Progenitor cell of endocrine pancreas (in vitro differentiated cells): ENCODE measurements at regions not wholly inside any gene's neighbourhood (a gene's known extent, or its start where the extent isn't known, plus 50 kb on each side); places are given as distances from the start of the nearest gene placed in this dataset.

ENCODE experiments used
- DNase-seq: peaks from one replicate; pipeline ENCODE4 v3.0.0; 2021; ENCODE audit warnings: low spot score; ENCODE audit not compliant: unreplicated experiment
- H3K27ac Mint-ChIP-seq: 2 replicates; pipeline ENCODE4 v1.8.0; 2021; ENCODE audit warnings: mild to moderate bottlenecking, moderate library complexity, mixed read lengths
- H3K27me3 Mint-ChIP-seq: 2 replicates; pipeline ENCODE4 v1.8.0; 2021; ENCODE audit warnings: mixed read lengths
- H3K36me3 Mint-ChIP-seq: 2 replicates; pipeline ENCODE4 v1.8.0; 2022; ENCODE audit warnings: mixed read lengths; ENCODE audit not compliant: insufficient read depth
- H3K4me1 Mint-ChIP-seq: 2 replicates; pipeline ENCODE4 v1.8.0; 2021; ENCODE audit warnings: low read depth, mixed read lengths
- H3K4me3 Mint-ChIP-seq: 2 replicates; pipeline ENCODE4 v1.8.0; 2021; ENCODE audit warnings: low read depth, mild to moderate bottlenecking, moderate library complexity, mixed read lengths
- H3K9me3 Mint-ChIP-seq: 2 replicates; pipeline ENCODE4 v1.8.0; 2021; ENCODE audit warnings: low read depth, mixed read lengths
- TF ChIP-seq, protein P1 (sequence below): fragments of 200-600 bp; sonication (generic); IDR thresholded peaks from one replicate; pipeline ENCODE4 v1.5.0; 2021; ENCODE audit warnings: antibody characterized with exemption, mild to moderate bottlenecking; ENCODE audit not compliant: unreplicated experiment

- TF ChIP-seq, protein P1, sequence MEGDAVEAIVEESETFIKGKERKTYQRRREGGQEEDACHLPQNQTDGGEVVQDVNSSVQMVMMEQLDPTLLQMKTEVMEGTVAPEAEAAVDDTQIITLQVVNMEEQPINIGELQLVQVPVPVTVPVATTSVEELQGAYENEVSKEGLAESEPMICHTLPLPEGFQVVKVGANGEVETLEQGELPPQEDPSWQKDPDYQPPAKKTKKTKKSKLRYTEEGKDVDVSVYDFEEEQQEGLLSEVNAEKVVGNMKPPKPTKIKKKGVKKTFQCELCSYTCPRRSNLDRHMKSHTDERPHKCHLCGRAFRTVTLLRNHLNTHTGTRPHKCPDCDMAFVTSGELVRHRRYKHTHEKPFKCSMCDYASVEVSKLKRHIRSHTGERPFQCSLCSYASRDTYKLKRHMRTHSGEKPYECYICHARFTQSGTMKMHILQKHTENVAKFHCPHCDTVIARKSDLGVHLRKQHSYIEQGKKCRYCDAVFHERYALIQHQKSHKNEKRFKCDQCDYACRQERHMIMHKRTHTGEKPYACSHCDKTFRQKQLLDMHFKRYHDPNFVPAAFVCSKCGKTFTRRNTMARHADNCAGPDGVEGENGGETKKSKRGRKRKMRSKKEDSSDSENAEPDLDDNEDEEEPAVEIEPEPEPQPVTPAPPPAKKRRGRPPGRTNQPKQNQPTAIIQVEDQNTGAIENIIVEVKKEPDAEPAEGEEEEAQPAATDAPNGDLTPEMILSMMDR = no peak
- Mint-ChIP-seq H3K9me3 (no peaks in the 10 kb centered on the region), H3K36me3 (no peaks in the 10 kb centered on the region), H3K4me3 (no peak overlapping the region), H3K27me3 (peaks cover 4% of the 10 kb centered on the region), H3K27ac (no peak overlapping the region), H3K4me1 (no peaks in the 10 kb centered on the region)
- no peak for DNase-seq
These were observed 149.7 kb upstream of the KLHL29 start for GRCh38 chr2:23235292-23235691.

DNA sequence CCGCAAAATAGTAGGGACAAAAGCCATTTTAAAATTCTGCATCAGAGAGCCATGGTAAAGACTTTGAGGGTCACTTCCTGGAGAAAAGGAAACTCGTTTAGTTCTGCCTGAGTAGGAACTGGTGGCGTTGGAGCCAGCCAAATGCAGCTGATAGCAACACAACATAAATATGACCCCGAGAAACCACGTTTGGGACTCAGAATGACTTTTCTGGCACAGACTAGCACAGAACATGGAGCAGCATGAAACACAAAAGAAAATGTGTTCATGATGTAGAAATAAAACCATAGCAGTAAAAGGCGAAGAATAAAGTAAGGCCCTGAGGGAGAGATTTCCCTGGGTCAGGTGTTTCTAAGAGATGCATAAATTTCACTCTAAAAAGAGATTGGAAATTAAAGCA, 149.2 kb upstream of the KLHL29 start:
- peaks cover 4% of the 10 kb centered on the region for H3K27me3 Mint-ChIP-seq
- TF ChIP-seq, protein P1 = no peak
- no peak for DNase-seq
- H3K4me1 Mint-ChIP-seq = no peaks in the 10 kb centered on the region
- H3K4me3 Mint-ChIP-seq = no peak overlapping the region
- no peak overlapping the region for H3K27ac Mint-ChIP-seq
- H3K9me3 Mint-ChIP-seq = no peaks in the 10 kb centered on the region
- H3K36me3 Mint-ChIP-seq = no peaks in the 10 kb centered on the region

- Mint-ChIP-seq H3K4me3 (no peak overlapping the region), H3K9me3 (no peaks in the 10 kb centered on the region), H3K4me1 (no peaks in the 10 kb centered on the region), H3K27ac (no peak overlapping the region), H3K27me3 (peaks cover 4% of the 10 kb centered on the region), H3K36me3 (no peaks in the 10 kb centered on the region)
- TF ChIP-seq, protein P1 = no peak
- no peak for DNase-seq
These were observed 147.8 kb upstream of the KLHL29 start for GRCh38 chr2:23237147-23237546.

DNA sequence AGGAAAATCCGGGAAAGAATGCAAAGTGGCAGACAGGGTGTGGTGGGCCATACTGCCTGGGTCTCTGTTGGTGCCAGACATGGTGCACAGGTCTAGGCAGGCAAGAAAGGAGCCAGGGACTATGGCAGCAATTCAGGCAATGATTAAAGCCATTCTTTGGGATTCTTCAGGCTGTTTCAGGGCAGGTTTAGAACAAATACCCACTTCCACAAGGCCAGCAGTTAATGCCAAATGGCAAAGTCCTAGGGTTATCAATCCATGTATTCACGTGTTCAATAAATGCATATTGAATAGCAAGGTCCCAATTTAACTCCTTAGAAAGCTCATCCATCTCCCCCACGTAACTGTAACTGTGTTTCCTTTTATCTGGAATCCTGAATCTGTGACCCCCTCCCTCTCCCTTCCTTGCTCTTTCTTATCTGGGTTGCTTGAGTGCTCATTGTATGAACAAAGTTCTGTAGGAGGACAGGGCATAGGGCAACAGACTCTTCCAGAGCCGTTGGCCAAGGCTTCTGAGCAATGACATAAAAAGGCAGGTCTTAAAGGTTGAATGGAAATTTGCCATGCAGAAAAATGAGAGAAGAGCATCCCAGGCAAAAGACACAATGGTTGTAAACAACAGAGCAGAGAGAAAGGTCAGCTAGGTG, 146.8 kb upstream of the KLHL29 start:
- Mint-ChIP-seq H3K4me3 (no peak overlapping the region), H3K27ac (no peak overlapping the region), H3K36me3 (no peaks in the 10 kb centered on the region), H3K4me1 (peaks cover under 1% of the 10 kb centered on the region), H3K9me3 (no peaks in the 10 kb centered on the region), H3K27me3 (peaks cover 4% of the 10 kb centered on the region)
- DNase-seq = no peak
- TF ChIP-seq, protein P1 = no peak

GRCh38 chr2:23239374-23239773, 145.6 kb upstream of the KLHL29 start:
- Mint-ChIP-seq H3K4me1 (peaks cover 5% of the 10 kb centered on the region), H3K9me3 (no peaks in the 10 kb centered on the region), H3K36me3 (no peaks in the 10 kb centered on the region), H3K27me3 (peaks cover 1% of the 10 kb centered on the region), H3K4me3 (no peak overlapping the region), H3K27ac (no peak overlapping the region)
- no peak for DNase-seq
- TF ChIP-seq, protein P1 = no peak
